Adipocyte (in vitro differentiated cells): ENCODE measurements at regions not wholly inside any gene's neighbourhood (a gene's known extent, or its start where the extent isn't known, plus 50 kb on each side); places are given as distances from the start of the nearest gene placed in this dataset.
A peak's percentile ranks its signal among the peaks of the same experiment; 100 is the strongest.

ENCODE experiments used
- DNase-seq: peaks from one replicate; pipeline ENCODE4 v3.0.0-alpha.2; 2015; ENCODE audit warnings: low read depth
- H3K27me3 ChIP-seq: replicated peaks from 2 replicates; pipeline ENCODE4 v1.7.0; 2013; ENCODE audit warnings: mild to moderate bottlenecking, low read length, moderate library complexity; ENCODE audit not compliant: control insufficient read depth, insufficient read depth
- H3K36me3 ChIP-seq: 2 replicates; pipeline ENCODE4 v1.7.0; 2013; ENCODE audit warnings: low read length, mild to moderate bottlenecking, moderate library complexity; ENCODE audit not compliant: control insufficient read depth, insufficient read depth, severe bottlenecking
- H3K4me1 ChIP-seq: 2 replicates; pipeline ENCODE4 v1.7.0; 2013; ENCODE audit warnings: mild to moderate bottlenecking, low read length, moderate library complexity; ENCODE audit not compliant: control insufficient read depth, insufficient read depth
- H3K4me3 ChIP-seq: 2 replicates; pipeline ENCODE4 v1.7.0; 2013; ENCODE audit warnings: mild to moderate bottlenecking, low read length, moderate library complexity
- H3K9ac ChIP-seq: 2 replicates; pipeline ENCODE4 v1.7.0; 2013; ENCODE audit warnings: mild to moderate bottlenecking, low read length, moderate library complexity
- H3K9me3 ChIP-seq: 2 replicates; pipeline ENCODE4 v1.7.0; 2013; ENCODE audit warnings: mild to moderate bottlenecking, low read length, moderate library complexity; ENCODE audit not compliant: control insufficient read depth

GRCh38 chr2:66981074-66981473 is 416.1 kb upstream of the ETAA1 start:
- Histone ChIP-seq H3K9ac (no peak overlapping the region), H3K27me3 (no peaks in the 10 kb centered on the region), H3K4me1 (no peaks in the 10 kb centered on the region), H3K36me3 (no peaks in the 10 kb centered on the region), H3K9me3 (no peaks in the 10 kb centered on the region), H3K4me3 (no peak overlapping the region)
- DNase-seq, result no peak

DNA sequence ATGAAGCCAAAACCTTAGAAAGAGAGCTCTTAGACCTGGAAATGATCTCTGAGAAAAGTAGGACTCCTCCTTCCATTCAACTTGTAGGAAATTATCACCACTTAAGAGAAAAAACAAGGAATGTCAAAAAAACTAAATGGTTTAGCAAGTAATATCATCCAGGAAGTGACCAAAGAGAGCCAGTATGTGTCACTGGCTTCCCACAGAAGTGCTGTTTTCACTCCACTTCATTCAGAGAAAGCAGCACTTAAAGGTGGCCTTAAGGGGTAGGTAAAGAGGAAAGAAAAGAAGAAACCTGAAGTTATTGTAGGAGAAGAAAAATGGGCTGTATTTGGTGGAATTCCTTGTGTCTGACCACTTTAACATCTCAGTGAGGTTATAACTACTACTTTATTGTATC is 414.4 kb upstream of the ETAA1 start:
- Histone ChIP-seq H3K9ac (no peak overlapping the region), H3K36me3 (no peaks in the 10 kb centered on the region), H3K4me3 (no peak overlapping the region), H3K9me3 (no peaks in the 10 kb centered on the region), H3K27me3 (no peaks in the 10 kb centered on the region), H3K4me1 (no peaks in the 10 kb centered on the region)
- DNase-seq, result no peak

DNA sequence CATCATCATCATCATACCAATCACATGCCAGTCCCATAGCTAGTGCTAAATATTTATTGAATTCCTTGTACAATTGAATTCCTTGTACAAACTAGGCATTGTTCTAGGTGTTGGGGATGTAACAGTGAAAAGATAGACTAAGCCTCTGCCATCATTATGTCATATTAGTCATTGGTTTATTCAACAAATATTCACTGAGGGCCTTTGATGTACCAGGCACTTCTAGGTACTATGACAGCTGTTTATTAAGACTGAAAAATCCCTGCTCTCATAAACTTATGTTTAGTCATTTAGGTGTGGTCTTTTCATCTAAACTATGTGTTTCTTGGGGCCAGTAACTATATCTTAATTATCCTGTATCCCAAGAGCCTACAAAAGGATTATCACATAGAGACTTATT is 412.3 kb upstream of the ETAA1 start:
- Histone ChIP-seq H3K4me1 (no peaks in the 10 kb centered on the region), H3K9me3 (no peaks in the 10 kb centered on the region), H3K9ac (no peak overlapping the region), H3K27me3 (no peaks in the 10 kb centered on the region), H3K4me3 (no peak overlapping the region), H3K36me3 (no peaks in the 10 kb centered on the region)
- DNase-seq, result no peak

DNA sequence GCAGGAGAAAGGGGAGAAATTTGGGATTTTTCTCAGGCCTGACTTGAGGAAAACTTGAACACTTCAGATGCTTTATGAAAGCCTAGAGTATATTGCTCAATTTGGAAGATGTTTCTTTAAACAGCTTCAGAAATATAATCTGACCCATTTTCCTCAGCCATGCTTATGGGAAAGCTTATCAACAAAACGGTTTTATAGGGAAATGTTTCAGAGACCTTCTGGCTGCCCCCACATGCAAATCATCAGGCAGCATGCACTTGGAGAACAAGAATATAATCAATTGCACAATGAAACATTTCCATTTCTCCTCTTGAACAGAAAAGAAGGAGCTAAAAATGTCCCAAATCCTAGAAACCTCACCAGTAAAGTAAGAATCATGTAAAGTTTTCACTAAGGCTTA is 411.2 kb upstream of the ETAA1 start:
- Histone ChIP-seq H3K27me3 (no peaks in the 10 kb centered on the region), H3K9me3 (no peaks in the 10 kb centered on the region), H3K4me3 (no peak overlapping the region), H3K4me1 (no peaks in the 10 kb centered on the region), H3K36me3 (no peaks in the 10 kb centered on the region), H3K9ac (no peak overlapping the region)
- DNase-seq, result peak; percentile 11

DNA sequence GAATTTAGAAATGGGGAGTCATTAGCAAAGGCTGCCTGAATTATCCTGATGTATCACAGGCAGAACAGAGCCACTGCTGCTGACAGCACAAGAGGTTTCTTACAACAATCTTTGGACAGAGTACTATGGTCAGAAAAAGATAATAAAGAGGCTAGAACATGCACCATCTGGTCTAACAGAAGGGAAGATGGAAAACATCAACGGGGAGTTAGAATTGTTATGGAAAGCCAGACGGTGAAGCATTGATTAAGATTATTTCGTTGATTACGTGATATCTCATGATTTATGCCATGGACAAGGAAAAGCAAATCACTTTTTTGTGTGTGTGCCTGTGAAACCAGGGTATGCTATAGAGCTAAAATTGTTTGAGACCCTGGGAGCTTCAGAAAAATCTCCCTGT is 409.4 kb upstream of the ETAA1 start:
- no peak overlapping the region for H3K4me3 ChIP-seq
- H3K36me3 ChIP-seq, result no peaks in the 10 kb centered on the region

GRCh38 chr2:66994654-66995053 is 402.5 kb upstream of the ETAA1 start:
- Histone ChIP-seq H3K9me3 (no peaks in the 10 kb centered on the region), H3K4me1 (no peaks in the 10 kb centered on the region), H3K27me3 (no peaks in the 10 kb centered on the region), H3K4me3 (no peak overlapping the region), H3K36me3 (no peaks in the 10 kb centered on the region), H3K9ac (no peak overlapping the region)
- DNase-seq, result no peak

More for the DNA sequence above, 409.4 kb upstream of the ETAA1 start:
- Histone ChIP-seq H3K27me3 (no peaks in the 10 kb centered on the region), H3K9me3 (no peaks in the 10 kb centered on the region), H3K4me1 (no peaks in the 10 kb centered on the region), H3K9ac (no peak overlapping the region)
- DNase-seq, result no peak

GRCh38 chr2:66995636-66996035 is 401.5 kb upstream of the ETAA1 start:
- H3K36me3 ChIP-seq, result no peaks in the 10 kb centered on the region
- no peaks in the 10 kb centered on the region for H3K4me1 ChIP-seq
- H3K9ac ChIP-seq, result no peak overlapping the region
- no peaks in the 10 kb centered on the region for H3K9me3 ChIP-seq
- no peaks in the 10 kb centered on the region for H3K27me3 ChIP-seq
- DNase-seq, result no peak
- no peak overlapping the region for H3K4me3 ChIP-seq

GRCh38 chr2:67002618-67003371 is 394.3 kb upstream of the ETAA1 start:
- no peak overlapping the region for H3K9ac ChIP-seq
- H3K27me3 ChIP-seq, result no peaks in the 10 kb centered on the region
- H3K36me3 ChIP-seq, result no peaks in the 10 kb centered on the region
- H3K4me1 ChIP-seq, result no peaks in the 10 kb centered on the region
- H3K9me3 ChIP-seq, result no peaks in the 10 kb centered on the region
- H3K4me3 ChIP-seq, result no peak overlapping the region
- DNase-seq, result no peak

DNA sequence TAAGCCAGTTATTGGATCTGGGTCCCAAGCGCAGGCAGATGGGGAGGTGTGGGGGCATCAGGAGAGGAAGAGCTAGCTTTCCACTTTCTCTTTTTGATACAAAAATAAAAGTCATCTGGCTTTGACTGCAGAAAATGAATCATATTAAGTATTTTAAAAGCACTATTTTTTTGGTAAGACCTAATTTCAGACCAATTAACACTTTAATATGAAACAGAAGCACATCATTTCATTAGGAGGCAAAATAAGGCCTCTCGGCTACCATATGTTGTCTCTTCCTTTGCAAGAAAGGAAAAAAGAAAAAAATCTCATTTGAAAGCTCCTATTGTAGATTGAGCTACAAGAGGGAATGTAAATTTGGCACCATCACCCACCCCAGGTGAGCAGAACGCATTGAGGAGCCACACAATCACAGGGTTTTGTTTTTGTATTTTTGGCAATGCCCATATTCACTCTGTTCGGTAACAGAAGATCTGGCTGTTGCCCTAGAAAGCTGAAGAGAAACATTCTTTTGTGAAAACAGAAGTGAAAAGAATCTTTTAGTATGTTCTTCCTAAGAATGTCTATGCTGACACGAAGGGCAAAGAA is 390.7 kb upstream of the ETAA1 start:
- no peaks in the 10 kb centered on the region for H3K9me3 ChIP-seq
- H3K36me3 ChIP-seq, result no peaks in the 10 kb centered on the region
- H3K4me1 ChIP-seq, result peaks cover 6% of the 10 kb centered on the region
- no peaks in the 10 kb centered on the region for H3K27me3 ChIP-seq
- H3K9ac ChIP-seq, result no peak overlapping the region
- H3K4me3 ChIP-seq, result no peak overlapping the region
- DNase-seq, result no peak

- peaks cover 6% of the 10 kb centered on the region for H3K4me1 ChIP-seq
- no peak overlapping the region for H3K4me3 ChIP-seq
- no peak for DNase-seq
- H3K27me3 ChIP-seq, result no peaks in the 10 kb centered on the region
- H3K9me3 ChIP-seq, result no peaks in the 10 kb centered on the region
- H3K9ac ChIP-seq, result no peak overlapping the region
- no peaks in the 10 kb centered on the region for H3K36me3 ChIP-seq
These were observed 389.0 kb upstream of the ETAA1 start for GRCh38 chr2:67008155-67008554.

GRCh38 chr2:67012165-67012564 is 385.0 kb upstream of the ETAA1 start:
- peaks cover 6% of the 10 kb centered on the region for H3K4me1 ChIP-seq
- H3K36me3 ChIP-seq, result no peaks in the 10 kb centered on the region
- no peaks in the 10 kb centered on the region for H3K27me3 ChIP-seq
- no peak for DNase-seq
- H3K9me3 ChIP-seq, result no peaks in the 10 kb centered on the region
- H3K9ac ChIP-seq, result no peak overlapping the region
- H3K4me3 ChIP-seq, result no peak overlapping the region

DNA sequence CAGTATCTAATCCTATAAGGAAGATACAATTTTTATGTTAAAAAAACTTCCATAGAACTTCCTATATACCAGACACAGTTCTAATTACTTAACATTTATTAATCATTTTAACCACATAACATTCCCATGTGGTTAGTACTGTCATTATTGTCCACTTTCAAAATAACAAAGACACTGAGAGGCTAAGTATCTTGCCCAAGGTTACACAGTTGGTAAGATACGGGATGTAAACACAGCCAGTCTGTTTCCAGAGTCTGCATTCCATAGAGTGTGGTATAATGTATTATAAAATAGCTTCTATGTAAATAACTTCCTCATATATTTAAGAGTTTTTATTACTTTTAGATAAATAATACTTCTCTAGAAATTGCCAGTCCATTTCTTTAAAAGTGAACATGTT is 383.3 kb upstream of the ETAA1 start:
- H3K4me1 ChIP-seq, result no peaks in the 10 kb centered on the region
- H3K27me3 ChIP-seq, result no peaks in the 10 kb centered on the region
- DNase-seq, result no peak
- H3K9ac ChIP-seq, result no peak overlapping the region
- no peaks in the 10 kb centered on the region for H3K36me3 ChIP-seq
- no peak overlapping the region for H3K4me3 ChIP-seq
- H3K9me3 ChIP-seq, result no peaks in the 10 kb centered on the region
